HG02678 (cell line): ENCODE measurements at regions not wholly inside any gene's neighbourhood (a gene's known extent, or its start where the extent isn't known, plus 50 kb on each side); places are given as distances from the start of the nearest gene placed in this dataset.

Experiments
- ATAC-seq: cut with Tn5 transposase; IDR thresholded peaks from one replicate; pipeline ENCODE4 v1.9.1; 2021; ENCODE audit warnings: mild to moderate bottlenecking, moderate library complexity; ENCODE audit not compliant: unreplicated experiment

- no peak for ATAC-seq
Observed at GRCh38 chr4:147347217-147347616, 133.7 kb upstream of the EDNRA start.

GRCh38 chr4:147349193-147349592, 131.7 kb upstream of the EDNRA start:
- ATAC-seq = no peak

GRCh38 chr4:147351083-147351787, 129.7 kb upstream of the EDNRA start:
- ATAC-seq = no peak

- ATAC-seq = no peak
Observed at GRCh38 chr4:147354237-147354636, 126.7 kb upstream of the EDNRA start.

DNA sequence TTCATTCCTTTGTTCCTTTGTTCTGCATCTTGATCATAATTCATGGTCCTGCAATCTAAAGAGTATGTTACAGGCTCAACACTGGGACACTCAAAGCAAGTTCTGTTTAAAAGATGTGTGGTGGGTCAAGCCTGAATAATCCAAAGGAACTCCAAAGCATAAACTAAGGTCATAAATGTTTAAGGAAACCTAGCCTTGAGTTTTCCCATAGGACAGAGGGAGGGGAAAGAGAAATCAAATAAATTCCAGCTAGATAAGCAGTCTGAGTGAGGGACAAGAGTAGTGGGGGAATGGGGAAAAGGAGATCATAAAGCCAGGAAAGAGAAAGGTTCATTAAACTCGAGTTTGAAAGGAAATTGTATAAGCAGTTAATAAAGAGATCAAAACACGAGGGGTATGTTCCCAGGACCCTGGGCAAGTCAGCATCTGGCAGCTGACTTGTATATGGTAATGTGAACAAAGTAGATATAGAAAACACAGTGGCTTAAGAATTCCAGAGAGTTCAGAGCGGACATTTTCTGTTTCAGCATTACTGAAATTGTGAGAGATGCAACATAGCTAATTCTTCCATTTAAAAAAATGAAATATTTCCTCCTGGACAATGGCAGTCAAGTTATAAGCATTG, 125.8 kb upstream of the EDNRA start:
- ATAC-seq = no peak

DNA sequence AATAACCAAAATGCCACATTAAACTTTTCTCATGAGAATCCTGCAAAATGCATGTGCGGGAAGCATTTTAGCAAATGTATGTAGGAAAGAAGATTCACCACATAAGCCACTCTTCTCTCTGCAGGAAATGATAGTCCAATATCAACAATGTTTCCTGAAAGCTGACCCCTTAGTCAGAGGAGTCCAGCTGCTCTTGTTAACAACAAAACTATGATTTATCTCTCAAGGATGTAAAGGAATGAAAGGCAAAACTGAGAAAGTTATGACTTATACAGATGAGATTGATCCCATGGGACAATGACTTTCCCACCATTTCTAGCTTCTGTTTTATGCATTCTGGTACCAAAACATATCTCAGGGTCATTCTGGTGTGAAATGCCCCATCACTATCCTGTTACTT, 125.0 kb upstream of the EDNRA start:
- ATAC-seq = no peak

DNA sequence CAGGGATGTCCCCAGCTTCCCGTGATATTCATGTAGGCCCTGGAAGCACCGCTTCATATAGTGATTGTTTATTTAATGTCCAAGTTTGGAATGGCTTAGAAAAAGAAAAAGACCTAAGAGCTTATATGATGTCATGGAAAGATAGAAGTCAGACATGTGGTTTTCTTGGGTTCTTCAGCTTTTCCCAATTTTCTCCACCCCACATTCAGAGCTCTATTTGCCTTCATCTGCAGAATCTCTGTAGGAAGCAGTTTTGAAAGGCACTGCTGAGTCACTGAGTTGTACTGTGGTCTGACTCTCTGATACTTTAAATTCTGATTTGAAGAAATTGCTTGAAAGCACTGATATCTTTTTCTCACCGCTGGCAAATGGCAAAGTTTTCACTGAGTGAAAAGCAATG, 120.6 kb upstream of the EDNRA start:
- no peak for ATAC-seq

- ATAC-seq = no peak
Observed at GRCh38 chr4:147361726-147362125, 119.2 kb upstream of the EDNRA start.

- ATAC-seq = no peak
Observed at GRCh38 chr4:147362938-147363337, 118.0 kb upstream of the EDNRA start.

DNA sequence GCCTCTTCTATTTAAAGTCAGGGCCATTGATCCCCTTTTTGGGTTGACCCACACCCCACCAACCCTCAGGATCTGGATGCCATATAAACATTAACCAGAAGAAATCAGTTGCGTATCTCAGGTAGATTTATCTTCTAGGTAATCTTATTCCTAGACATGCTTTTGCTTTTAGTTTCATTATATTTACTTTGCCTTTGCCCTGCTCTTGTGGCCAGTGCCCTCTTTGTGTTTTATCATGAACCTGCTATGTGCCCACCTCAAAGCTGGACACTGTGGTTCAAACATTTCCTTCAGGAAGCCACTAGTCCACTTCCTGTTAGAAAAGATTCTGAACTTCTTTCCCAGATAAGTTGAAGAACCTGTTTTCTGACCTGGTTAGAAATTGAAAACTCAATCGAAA, 117.4 kb upstream of the EDNRA start:
- no peak for ATAC-seq

DNA sequence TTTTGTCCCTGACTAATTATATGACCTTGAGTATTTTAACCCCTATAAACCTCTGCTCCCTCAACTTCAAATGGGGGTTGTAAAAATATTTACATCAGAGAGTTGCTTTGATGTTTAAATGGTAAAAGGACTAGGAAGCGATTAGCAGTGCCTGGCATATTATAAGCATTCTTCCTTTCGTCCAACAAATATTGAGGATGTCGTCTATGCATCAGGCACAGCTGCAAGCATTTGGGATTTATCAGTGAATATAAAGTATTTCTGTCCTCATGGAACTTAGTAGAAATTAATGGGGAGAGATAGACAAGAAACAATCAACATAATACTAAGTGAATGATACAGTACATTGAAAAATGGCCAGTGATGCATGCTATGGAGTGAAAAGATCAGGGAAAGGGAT, 115.5 kb upstream of the EDNRA start:
- ATAC-seq = no peak

- ATAC-seq = no peak
Observed at GRCh38 chr4:147366164-147366563, 114.7 kb upstream of the EDNRA start.

DNA sequence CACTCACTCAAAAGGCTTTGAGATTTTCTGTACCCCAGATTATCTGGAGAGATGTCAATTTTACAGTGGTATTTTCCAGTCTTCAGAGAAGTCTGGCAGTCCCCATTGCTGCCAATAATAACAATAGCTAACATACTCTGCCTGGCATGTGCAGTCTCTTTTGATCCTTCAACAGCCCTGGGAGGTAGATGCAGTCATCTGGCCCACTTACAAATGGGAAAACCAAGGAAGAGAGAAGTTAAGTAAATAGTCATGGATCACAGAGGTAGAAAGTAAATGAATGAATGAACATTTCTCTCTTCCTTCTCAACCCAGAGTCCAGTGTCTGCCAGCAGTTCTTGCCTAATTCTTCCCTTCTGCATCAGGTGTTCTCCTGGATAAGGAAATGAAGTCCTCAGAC, 113.0 kb upstream of the EDNRA start:
- no peak for ATAC-seq

- no peak for ATAC-seq
Observed at GRCh38 chr4:147368948-147369347, 111.9 kb upstream of the EDNRA start.

DNA sequence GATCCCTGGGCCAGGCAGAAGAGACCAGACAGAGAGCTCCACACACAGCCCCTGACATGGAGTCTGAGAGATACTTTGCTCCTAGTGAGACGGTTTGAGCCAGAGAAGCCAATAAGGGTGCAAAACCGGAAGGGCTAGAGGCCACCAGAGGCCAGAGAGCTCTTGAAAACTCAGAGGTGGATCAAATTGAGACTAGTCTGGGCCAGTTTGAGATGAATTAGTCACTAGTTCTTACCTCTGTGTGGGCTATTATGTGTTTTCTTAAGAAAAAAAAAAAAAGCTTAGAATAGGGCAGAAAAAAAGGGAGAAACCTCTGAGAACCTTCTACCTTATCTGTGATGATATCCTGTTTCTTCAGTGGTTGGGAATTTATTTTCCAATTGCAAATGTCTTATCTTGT, 110.4 kb upstream of the EDNRA start:
- ATAC-seq = no peak

DNA sequence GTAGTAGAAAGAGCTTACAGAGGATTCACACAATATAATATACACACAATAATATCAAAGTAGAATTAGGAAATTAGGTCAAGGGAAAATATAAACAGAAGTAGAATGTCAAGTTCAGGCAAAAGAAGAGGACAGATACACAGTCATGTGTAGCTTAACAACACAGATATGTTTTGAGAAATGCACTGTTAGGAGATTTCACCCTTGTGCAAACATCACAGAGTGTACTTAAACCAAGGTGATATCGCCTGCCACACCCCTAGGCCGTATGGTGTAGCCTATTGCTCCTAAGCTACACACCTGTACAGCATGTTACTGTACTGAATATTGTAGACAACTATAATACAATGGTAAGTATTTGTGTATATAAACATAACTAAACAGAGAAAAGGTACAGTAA, 110.0 kb upstream of the EDNRA start:
- no peak for ATAC-seq

DNA sequence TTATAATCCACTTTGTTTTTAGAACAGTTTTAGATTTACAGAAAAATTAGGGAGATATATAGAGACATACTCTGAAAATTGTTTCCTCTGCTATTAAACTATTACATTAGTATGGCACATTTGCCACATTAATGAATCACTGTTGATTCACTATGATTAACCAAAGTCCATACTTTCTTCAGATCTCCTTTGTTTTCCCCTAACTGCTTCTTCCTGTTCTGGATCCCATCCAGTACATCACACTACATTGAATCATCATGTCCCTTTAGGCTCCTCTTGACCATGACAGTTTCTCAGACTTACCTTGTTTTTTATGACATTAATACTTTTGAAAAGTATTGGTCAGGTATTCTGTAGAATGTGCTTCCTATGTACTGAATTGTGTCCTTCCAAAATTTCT, 109.2 kb upstream of the EDNRA start:
- no peak for ATAC-seq

DNA sequence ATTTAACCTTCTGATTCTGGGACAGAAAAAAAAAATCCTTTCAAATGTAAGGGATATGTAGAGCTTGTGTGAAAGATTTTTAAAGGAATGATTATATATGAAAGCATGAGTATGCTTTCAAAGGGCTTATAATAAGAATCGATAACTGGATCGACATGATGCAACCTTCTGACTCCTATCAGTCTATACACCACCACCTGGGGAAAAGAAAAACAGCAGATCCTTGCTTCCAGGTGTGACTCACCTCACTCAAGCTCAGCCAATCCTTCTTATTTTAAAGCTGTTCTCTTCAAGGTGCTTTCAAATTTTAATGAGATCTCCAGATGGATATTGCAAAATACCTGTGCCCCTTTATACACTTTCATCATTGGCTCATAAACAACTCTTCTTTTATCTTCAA, 102.1 kb upstream of the EDNRA start:
- no peak for ATAC-seq

- no peak for ATAC-seq
Observed at GRCh38 chr4:147381749-147382148, 99.1 kb upstream of the EDNRA start.

DNA sequence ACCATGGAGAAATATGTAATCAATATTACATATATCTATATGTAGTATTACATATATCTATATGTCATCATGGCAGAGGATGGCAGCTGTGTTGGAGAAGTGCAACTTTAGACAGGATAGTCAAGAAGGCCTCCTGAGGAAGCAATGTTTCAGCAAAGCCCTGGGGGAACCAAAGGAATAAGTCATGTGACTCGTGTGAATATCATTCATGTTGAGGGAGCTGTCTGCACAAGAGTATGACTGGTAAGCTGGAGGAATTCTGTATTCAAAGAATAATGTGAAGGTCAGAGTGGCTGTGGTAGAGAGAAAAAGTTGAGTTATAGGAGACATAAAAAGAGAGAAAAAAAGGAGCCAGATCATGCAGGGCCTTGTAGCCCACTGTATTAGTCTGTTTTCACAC, 92.9 kb upstream of the EDNRA start:
- no peak for ATAC-seq

DNA sequence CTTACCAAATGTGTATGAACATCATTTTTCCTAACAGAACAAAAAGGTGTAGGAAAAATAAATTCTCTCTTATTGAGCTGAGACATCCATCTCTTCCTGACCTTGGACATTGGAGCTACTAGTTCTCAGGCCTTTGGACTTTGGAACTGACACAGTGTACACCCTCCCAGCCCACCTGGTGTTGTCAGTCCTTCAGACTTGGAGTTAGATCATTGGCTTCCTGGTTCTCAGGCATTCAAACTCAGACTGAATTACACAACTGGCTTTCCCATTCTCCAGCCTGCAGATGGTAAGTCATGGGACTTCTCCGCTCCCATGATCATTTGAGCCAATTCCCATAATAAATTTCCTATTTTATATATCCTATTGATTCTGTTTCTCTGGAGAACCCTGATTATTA, 84.8 kb upstream of the EDNRA start:
- ATAC-seq = no peak

- no peak for ATAC-seq
Observed at GRCh38 chr4:147398556-147398955, 82.3 kb upstream of the EDNRA start.

DNA sequence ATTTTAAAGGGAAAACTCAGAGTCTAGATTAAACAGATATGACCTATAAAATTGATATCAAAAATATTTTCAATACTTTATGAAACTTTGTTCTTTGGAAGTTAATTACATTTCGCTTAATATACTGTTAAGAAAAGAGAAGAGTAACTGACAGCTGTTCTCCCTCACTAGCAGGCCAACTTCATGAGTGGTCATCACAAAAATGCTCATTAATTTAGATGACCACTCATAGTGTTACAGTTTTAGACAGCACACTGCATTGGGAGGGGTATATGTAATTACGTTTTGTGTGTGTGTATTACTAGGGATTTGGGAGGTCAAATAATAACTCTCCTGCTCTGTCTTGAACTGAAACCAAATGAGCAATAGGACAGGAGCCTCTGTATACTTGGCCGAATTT, 80.2 kb upstream of the EDNRA start:
- no peak for ATAC-seq
